NCI-H510A (cell line): ENCODE measurements at regions not wholly inside any gene's neighbourhood (a gene's known extent, or its start where the extent isn't known, plus 50 kb on each side); places are given as distances from the start of the nearest gene placed in this dataset.

Experiments
- DNase-seq: peaks from one replicate; lab custom pipeline; 2025; lab: John Stamatoyannopoulos, UW

DNA sequence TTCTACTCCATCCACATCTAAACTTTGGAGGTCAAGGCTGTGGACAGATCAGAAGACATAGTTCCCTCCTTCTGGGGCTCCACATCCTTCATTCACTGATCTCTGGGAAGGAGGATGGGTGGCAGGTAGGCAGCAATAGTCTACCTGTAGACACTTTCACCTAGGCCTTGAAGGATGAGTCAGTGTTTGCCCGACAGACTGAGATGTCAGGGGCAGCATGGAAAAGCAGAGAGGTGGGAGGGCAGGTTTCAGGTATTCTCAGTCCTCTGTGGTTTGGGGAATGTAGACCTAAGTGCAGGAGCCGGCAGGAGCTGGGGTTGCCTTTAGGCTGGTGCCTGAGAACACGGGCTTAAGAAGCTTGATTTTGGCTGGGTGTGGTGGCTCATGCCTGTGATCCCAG is 171.9 kb upstream of the ZNF267 start:
- no peak for DNase-seq

GRCh38 chr16:31702796-31703195 is 170.8 kb upstream of the ZNF267 start:
- no peak for DNase-seq

GRCh38 chr16:31703526-31704128 is 170.0 kb upstream of the ZNF267 start:
- DNase-seq = no peak

- DNase-seq = no peak
These were observed 169.5 kb upstream of the ZNF267 start for GRCh38 chr16:31704138-31704537.

DNA sequence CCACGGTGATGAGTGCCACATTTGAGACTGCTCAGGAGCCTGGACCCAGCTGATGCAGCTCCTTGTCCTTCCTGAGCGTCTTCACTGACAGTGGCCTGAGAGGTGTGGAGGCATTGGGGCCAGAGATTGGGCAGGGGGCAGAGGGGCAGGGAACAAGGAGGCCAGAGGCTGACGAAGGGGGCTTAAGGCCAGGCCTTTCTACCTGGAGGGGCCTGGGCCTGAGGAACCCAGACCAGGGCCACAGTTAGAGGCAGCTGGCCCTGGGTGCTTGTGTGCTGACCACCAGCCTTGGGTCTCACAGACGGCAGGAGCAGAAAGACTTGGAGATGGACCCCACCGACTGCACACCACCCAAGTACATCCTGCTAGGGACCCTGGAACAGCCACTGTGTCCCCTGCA is 168.2 kb upstream of the ZNF267 start:
- no peak for DNase-seq

DNA sequence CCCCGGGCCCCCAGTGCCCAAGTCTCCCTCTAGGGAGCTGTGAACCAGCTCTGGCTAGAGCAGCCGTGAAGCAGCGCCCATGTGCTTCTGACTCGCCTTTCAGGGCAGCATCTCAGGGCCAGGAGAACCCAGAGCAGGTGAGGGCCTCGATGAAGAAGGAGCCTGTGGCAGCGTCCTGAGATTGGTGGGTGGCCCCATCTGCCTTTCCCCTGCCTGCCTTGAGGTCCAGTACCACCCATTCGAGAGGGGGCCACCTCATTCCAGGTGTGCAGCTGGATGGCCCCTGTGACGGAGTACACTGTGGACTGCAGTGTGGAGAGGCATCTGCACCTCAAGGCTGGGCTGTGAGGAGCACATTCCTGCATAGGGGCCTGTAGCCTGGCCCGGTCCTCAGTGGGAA is 167.3 kb upstream of the ZNF267 start:
- no peak for DNase-seq

DNA sequence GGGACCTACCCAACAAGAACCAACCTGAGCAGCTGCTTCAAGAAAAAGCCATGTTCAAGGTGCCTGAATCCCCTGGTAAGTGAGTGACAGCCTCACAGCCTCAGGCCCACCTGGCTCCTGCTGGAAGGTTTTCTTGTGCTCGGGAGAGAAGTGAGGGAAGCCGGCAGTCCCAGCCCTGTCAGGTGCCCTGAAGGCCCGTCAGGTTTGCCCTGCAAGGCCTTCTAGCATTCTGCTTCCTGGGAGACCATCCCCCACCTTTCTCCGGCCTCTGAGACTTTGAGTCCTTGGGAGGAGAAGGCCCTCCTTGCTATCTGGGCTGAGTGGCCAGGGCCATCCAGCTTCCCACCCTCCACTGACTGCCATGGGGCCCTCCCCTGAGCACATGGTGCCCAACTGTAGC is 166.7 kb upstream of the ZNF267 start:
- no peak for DNase-seq

DNA sequence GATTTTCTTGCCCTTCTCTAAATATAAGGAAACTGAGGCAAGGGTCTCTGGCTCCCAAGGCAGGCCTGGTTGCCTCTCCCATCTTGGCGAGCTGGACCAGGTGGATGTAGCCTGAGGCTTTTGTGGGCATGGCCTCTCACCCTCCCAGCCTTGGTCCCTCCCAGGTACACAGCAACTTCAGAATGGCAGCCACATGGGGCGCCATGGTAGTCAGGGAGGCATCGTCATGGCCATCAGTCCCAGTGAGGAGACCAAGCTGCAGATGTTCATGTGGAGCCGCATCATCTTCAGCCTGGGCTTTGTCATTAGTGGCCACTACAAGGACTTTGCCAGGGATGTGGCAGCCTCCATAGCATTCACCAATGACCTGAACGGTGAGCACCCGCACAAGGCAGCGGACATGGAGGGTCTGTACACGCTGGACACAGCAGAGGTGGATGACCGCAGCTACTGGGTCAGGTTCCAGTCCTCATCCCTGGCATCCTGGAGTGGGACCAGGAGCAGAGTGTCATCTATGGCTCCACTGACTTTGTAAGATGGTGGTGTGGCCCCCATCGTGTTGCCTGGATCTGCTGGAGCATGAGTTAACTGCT is 165.8 kb upstream of the ZNF267 start:
- DNase-seq = no peak

DNA sequence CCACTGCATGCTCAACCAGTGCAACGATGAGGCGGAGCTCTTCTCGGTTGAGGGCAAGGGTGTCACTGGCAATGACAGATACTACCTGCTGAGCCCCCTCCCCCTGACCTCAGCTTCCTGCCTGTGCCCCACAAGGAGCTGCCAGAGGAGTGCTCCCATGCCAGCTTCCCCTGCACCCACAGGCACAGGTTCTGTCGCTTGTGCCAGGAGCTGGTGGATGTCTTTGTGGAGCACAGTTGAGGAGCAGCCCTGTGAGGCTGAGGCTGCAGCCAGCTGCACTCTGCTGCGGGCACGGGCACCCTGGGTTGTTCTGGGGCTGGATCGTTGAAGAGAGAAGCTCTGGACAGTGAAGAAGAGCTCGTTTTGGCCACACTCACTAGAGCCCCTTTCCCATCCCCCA is 165.3 kb upstream of the ZNF267 start:
- DNase-seq = no peak

DNA sequence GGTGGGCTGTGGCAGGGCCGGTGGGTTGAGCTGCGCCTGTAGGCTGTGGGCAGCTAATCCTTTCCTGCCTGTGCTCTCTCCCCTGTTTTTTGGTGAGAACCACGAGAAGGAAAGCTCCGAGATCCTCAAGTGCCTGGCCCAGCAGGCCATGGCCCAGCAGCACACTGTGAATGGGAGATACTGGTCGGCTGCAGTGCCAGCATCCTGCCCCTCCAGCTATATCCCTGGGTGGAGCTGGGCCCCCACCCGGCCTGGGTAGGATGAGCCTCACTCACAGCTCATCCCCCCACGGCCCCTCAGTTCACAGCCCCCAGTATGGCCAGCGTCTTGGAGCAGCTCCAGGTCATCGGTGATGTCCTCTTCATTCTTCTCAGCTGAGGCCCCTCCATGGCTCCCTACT is 164.4 kb upstream of the ZNF267 start:
- no peak for DNase-seq

DNA sequence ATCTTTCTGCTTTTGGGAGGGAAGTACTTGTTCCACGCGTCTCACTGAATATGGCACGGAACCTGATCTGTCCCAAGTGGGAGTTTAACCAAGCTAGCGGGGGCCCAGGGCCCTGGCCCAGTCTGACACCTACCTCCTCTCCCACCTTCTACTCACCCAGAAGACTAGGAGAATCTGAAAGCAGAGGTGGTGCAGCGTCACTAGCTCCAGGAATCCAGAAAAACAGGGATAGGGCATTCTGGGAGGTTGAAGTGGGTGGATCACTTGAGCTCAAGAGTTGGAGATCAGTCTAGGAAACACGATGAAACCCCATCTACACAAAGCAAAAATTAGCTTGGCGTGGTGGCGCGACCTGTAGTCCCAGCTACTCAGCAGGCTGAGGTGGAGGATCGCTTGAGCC is 163.5 kb upstream of the ZNF267 start:
- DNase-seq = no peak

DNA sequence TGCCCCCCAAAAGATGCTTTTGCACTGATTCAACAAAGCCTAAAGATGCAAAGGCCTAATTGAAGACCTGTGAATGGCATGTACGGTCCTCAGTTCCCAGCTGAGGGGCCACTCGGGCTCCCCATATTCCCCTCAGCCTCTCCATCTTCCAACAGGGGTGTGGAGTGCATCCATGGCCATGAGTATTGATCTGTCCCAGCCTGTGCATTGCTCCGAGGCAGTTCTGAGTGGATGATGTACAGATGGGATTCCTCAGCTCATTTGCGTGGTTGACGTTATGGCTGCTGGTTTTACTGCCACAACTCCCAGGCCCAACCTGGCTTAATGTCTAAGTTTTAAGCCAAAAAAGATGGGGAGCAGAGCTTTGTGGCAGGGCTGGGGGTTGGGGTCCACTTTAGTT is 162.7 kb upstream of the ZNF267 start:
- DNase-seq = no peak

DNA sequence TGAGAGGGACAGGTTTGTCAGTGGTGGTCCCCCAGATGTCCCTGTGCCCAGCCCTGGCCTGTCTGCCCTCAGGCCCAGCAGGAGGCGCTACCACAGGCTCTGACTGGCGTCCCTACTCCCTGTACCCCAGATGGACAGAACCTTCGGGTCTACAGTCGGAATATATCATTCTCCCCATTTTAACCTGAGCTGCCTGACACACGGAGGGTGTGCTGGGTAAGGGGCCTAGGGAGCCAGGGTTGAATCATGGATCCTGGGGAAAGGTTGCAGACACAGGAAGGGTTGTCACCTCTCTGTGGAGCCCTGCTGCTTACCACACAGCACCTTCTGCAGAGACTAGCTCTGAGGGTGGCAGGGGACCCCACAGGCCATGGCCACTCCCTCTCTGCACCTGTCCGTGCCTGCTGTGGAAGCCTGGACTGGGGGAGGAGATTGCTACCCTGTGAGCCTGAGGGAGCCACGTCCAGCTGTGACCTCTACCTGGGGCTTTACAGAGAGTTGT is 162.2 kb upstream of the ZNF267 start:
- no peak for DNase-seq

- no peak for DNase-seq
These were observed 161.5 kb upstream of the ZNF267 start for GRCh38 chr16:31712064-31712540.

DNA sequence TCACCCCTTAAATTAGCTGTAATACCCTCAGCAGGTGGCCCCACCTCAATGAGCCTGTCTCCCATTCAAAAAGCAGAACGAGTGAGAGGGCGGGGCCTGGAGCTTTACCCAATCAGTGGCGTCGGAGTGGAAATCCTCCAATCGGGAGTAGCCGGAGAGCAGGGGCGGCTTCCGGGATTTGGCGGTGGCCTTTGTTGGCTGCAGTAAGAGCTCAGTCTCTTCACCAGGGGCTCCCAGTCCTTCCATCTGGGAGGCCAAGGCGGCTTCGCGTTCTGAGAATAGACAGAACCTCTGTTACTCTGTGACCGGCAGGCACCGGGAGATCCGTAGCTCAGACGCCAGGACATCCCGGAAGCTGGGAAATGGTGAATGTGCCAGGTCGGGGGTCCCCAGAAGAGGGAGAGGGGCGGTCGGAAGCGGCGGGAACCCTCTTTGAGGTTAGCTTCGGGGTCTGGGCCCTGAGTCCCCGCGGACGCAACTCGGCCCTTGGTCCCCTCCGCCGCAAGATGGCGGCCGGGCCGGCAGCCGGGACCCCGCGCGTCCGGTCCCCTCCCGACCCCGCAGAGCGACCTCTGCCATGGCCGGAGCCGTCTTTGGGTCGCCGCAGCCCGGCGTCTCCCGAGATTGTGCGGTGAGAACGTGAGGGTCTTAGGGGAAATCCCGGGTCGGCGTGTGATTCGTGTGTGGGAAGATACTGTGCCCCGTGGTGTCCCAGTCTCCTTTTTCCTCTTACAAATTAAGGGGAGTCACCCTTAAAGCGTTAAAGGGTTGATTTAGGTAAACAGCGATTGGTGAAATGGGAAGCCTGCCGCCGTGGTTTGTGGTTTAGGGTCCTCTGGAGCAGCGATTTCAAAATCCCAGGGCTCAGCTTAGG is 160.3 kb upstream of the ZNF267 start:
- peak; percentile 98 for DNase-seq

- DNase-seq = no peak
These were observed 159.4 kb upstream of the ZNF267 start for GRCh38 chr16:31713945-31714902.

GRCh38 chr16:31714903-31715504 is 158.6 kb upstream of the ZNF267 start:
- no peak for DNase-seq

DNA sequence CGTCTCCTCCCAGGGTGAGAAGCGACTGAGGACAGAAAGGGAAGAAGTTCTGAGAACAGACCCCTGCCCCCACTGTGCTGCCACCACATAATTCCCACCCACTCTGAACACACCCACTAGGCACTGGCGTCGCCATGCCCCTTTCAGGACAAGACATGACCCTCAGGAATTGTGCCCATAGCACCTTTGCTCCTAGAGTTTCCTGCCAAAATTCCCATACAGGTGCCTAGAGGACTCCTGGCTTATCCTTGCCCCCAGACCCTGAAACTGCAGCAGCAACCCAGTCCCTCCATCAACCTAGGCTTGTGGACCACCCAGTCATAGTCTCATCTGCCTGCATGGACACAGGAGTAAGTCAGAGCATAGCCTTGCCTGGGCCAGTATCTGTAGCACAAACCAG is 157.7 kb upstream of the ZNF267 start:
- DNase-seq = no peak

- no peak for DNase-seq
These were observed 154.6 kb upstream of the ZNF267 start for GRCh38 chr16:31718998-31719397.

- DNase-seq = no peak
These were observed 146.1 kb upstream of the ZNF267 start for GRCh38 chr16:31727553-31727952.

DNA sequence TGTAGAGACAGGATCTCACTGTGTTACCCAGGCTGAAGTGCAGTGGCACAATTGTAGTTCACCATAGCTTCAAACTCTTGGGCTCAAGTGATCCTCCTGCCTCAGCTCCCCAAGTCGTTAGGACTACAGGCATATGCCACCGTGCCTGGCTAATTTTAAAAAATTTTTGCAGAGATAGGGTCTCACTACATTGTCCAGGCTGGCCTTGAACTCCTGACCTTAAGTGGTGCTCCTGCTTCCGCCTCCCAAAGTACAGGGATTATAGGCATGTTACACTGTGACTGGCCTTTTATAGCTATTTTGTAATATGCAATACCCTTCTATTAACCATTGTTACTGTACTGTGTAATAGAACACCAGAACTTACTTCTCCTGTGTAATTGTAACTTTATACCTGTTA is 139.3 kb upstream of the ZNF267 start:
- no peak for DNase-seq
